ENCODE measurements at regions not wholly inside any gene's neighbourhood (a gene's known extent, or its start where the extent isn't known, plus 50 kb on each side); places are given as distances from the start of the nearest gene placed in this dataset.

- DNase-seq: no peak
These were observed 185.8 kb downstream of the FBXO15 start for GRCh38 chr18:73961804-73962203.

GRCh38 chr18:73959352-73959751 is 188.3 kb downstream of the FBXO15 start:
- peak; percentile 27 for DNase-seq

- DNase-seq: no peak
These were observed 193.4 kb downstream of the FBXO15 start for GRCh38 chr18:73954268-73954667.

GRCh38 chr18:73952296-73952946 is 195.2 kb downstream of the FBXO15 start:
- DNase-seq: no peak

GRCh38 chr18:73950116-73950700 is 197.4 kb downstream of the FBXO15 start:
- DNase-seq: no peak

- DNase-seq: no peak
These were observed 199.1 kb downstream of the FBXO15 start for GRCh38 chr18:73948497-73948896.

- no peak for DNase-seq
These were observed 199.6 kb downstream of the FBXO15 start for GRCh38 chr18:73948084-73948483.

GRCh38 chr18:73947180-73947921 is 200.3 kb downstream of the FBXO15 start:
- DNase-seq: no peak

GRCh38 chr18:73945130-73945792 is 202.4 kb downstream of the FBXO15 start:
- no peak for DNase-seq

GRCh38 chr18:73944715-73945114 is 202.9 kb downstream of the FBXO15 start:
- DNase-seq: no peak

- no peak for DNase-seq
These were observed 203.9 kb downstream of the FBXO15 start for GRCh38 chr18:73943763-73944162.

GRCh38 chr18:73942956-73943355 is 204.7 kb downstream of the FBXO15 start:
- DNase-seq: no peak

GRCh38 chr18:73942081-73942625 is 205.5 kb downstream of the FBXO15 start:
- DNase-seq: no peak

GRCh38 chr18:73940721-73941120 is 206.9 kb downstream of the FBXO15 start:
- DNase-seq: no peak

GRCh38 chr18:73939391-73939790 is 208.2 kb downstream of the FBXO15 start:
- no peak for DNase-seq

GRCh38 chr18:73933685-73934084 is 213.9 kb downstream of the FBXO15 start:
- no peak for DNase-seq

GRCh38 chr18:73932976-73933375 is 214.7 kb downstream of the FBXO15 start:
- no peak for DNase-seq

GRCh38 chr18:73927496-73927895 is 220.1 kb downstream of the FBXO15 start:
- DNase-seq: no peak

GRCh38 chr18:73924836-73925235 is 222.8 kb downstream of the FBXO15 start:
- no peak for DNase-seq

- DNase-seq: no peak
These were observed 223.3 kb downstream of the FBXO15 start for GRCh38 chr18:73924307-73924706.

- no peak for DNase-seq
These were observed 223.8 kb downstream of the FBXO15 start for GRCh38 chr18:73923866-73924265.

- no peak for DNase-seq
These were observed 227.6 kb downstream of the FBXO15 start for GRCh38 chr18:73920033-73920432.

GRCh38 chr18:73918816-73919215 is 228.8 kb downstream of the FBXO15 start:
- DNase-seq: no peak

Data from hematopoietic multipotent progenitor cell treated with erythropoietin and hydrocortisone succinate and interleukin-3 and kit ligand, for 4 days (in vitro differentiated cells).